HG03342 (cell line): ENCODE measurements at regions not wholly inside any gene's neighbourhood (a gene's known extent, or its start where the extent isn't known, plus 50 kb on each side); places are given as distances from the start of the nearest gene placed in this dataset.

Experiments used
- ATAC-seq: cut with Tn5 transposase; IDR thresholded peaks from one replicate; pipeline ENCODE4 v1.9.1; 2021; ENCODE audit warnings: mild to moderate bottlenecking, moderate library complexity; ENCODE audit not compliant: unreplicated experiment

GRCh38 chr11:35076201-35077100 lies 62.5 kb upstream of the CD44 start:
- no peak for ATAC-seq

GRCh38 chr11:35077709-35078469 lies 61.1 kb upstream of the CD44 start:
- peak; percentile 40 for ATAC-seq

- no peak for ATAC-seq
Measured at GRCh38 chr11:35078470-35078735, 60.6 kb upstream of the CD44 start.

- no peak for ATAC-seq
Measured at GRCh38 chr11:35079611-35080010, 59.4 kb upstream of the CD44 start.

- ATAC-seq: peak; percentile 81
Measured at GRCh38 chr11:35082321-35083180, 56.4 kb upstream of the CD44 start.

GRCh38 chr11:35083181-35083430 lies 55.9 kb upstream of the CD44 start:
- ATAC-seq: no peak

- peak; percentile 63 for ATAC-seq
Measured at GRCh38 chr11:35083431-35084238, 55.3 kb upstream of the CD44 start.

- ATAC-seq: no peak
Measured at GRCh38 chr11:35084817-35085440, 54.0 kb upstream of the CD44 start.

GRCh38 chr11:35085531-35086165 lies 53.3 kb upstream of the CD44 start:
- no peak for ATAC-seq

GRCh38 chr11:35087648-35088047 lies 51.3 kb upstream of the CD44 start:
- ATAC-seq: no peak

- no peak for ATAC-seq
Measured at GRCh38 chr11:35088226-35088625, 50.7 kb upstream of the CD44 start.

GRCh38 chr11:35088676-35089075 lies 50.3 kb upstream of the CD44 start:
- no peak for ATAC-seq
